ENCODE measurements at regions not wholly inside any gene's neighbourhood (a gene's known extent, or its start where the extent isn't known, plus 50 kb on each side); places are given as distances from the start of the nearest gene placed in this dataset.

DNA sequence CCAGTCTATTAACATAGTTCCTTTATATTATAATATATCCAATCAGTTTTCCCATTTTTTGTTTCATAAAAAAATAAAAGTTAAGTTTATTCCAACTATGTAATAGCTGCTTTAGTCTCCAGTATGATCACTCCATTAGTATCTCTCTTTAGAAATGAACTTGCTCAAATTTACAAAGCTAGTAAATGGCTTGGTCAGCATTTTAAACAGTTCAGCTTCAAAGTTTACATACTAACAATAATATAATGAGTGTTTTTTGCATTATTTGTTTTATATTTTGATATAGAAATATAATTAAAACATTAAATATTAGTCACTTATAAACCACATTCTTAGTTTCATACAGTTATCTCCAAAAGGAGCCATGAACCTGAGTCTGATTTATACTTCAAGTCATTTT is 1073.8 kb downstream of the SLITRK5 start:
- no peaks in the 10 kb centered on the region for H3K4me1 Mint-ChIP-seq (ENCODE audit: unreplicated experiment)
- no peak overlapping the region for H3K4me3 Mint-ChIP-seq (ENCODE audit: unreplicated experiment)
- no peaks in the 10 kb centered on the region for H3K27me3 Mint-ChIP-seq (ENCODE audit: unreplicated experiment)
- no peaks in the 10 kb centered on the region for H3K36me3 Mint-ChIP-seq (ENCODE audit: low read depth, unreplicated experiment)
- H3K27ac Mint-ChIP-seq (ENCODE audit: unreplicated experiment), result no peak overlapping the region
- no peaks in the 10 kb centered on the region for H3K9me3 Mint-ChIP-seq (ENCODE audit: unreplicated experiment)
- no peak for DNase-seq (ENCODE audit: low spot score)
- TF ChIP-seq, protein P1, sequence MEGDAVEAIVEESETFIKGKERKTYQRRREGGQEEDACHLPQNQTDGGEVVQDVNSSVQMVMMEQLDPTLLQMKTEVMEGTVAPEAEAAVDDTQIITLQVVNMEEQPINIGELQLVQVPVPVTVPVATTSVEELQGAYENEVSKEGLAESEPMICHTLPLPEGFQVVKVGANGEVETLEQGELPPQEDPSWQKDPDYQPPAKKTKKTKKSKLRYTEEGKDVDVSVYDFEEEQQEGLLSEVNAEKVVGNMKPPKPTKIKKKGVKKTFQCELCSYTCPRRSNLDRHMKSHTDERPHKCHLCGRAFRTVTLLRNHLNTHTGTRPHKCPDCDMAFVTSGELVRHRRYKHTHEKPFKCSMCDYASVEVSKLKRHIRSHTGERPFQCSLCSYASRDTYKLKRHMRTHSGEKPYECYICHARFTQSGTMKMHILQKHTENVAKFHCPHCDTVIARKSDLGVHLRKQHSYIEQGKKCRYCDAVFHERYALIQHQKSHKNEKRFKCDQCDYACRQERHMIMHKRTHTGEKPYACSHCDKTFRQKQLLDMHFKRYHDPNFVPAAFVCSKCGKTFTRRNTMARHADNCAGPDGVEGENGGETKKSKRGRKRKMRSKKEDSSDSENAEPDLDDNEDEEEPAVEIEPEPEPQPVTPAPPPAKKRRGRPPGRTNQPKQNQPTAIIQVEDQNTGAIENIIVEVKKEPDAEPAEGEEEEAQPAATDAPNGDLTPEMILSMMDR (IDR thresholded peaks at IDR 0.05; ENCODE audit: unreplicated experiment), result no peak

DNA sequence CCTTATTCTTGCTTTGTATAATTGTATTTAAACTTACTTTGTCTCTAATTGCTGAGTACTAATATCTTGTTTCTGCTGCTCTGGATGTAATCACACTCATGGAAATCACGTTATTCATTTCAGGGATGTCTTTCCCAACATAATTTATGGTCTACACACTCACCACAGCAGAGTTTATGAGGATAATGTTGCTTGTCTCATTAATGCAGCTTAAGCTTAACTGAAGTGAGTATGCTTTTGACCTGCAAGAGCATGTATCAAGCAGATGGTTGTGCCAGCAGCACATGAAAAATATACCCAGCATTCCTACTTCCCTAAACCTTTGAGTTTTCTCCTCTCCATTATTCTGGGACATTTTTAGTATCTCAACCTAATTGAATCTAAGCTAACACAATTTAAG is 1080.9 kb downstream of the SLITRK5 start:
- TF ChIP-seq, protein P1 (IDR thresholded peaks at IDR 0.05; ENCODE audit: unreplicated experiment), result no peak
- Mint-ChIP-seq H3K27ac (ENCODE audit: unreplicated experiment) (no peak overlapping the region), H3K4me1 (ENCODE audit: unreplicated experiment) (peaks cover 5% of the 10 kb centered on the region), H3K4me3 (ENCODE audit: unreplicated experiment) (no peak overlapping the region), H3K36me3 (ENCODE audit: low read depth, unreplicated experiment) (no peaks in the 10 kb centered on the region), H3K27me3 (ENCODE audit: unreplicated experiment) (no peaks in the 10 kb centered on the region), H3K9me3 (ENCODE audit: unreplicated experiment) (no peaks in the 10 kb centered on the region)
- DNase-seq (ENCODE audit: low spot score), result no peak

DNA sequence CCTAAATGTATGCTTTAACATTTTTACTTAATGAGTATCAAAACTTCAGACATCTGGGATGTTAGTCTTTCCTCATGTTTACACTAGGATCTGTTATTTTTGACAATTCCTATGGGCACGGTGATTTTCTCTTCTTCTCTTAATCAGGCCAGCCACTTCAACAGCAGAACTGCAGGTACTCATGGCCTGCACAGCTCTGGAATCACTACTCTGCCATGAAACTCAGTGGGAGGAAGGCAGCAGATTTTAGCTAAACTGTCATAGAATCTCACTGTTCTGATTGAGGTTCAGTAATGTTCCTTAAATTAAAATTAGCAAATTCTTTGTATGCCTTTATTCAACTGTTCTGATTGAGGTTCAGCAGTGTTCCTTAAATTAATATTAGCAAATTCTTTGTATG is 1083.0 kb downstream of the SLITRK5 start:
- TF ChIP-seq, protein P1 (IDR thresholded peaks at IDR 0.05; ENCODE audit: unreplicated experiment), result no peak
- Mint-ChIP-seq H3K36me3 (ENCODE audit: low read depth, unreplicated experiment) (no peaks in the 10 kb centered on the region), H3K4me1 (ENCODE audit: unreplicated experiment) (peaks cover 17% of the 10 kb centered on the region), H3K4me3 (ENCODE audit: unreplicated experiment) (no peak overlapping the region), H3K9me3 (ENCODE audit: unreplicated experiment) (no peaks in the 10 kb centered on the region), H3K27ac (ENCODE audit: unreplicated experiment) (no peak overlapping the region), H3K27me3 (ENCODE audit: unreplicated experiment) (no peaks in the 10 kb centered on the region)
- DNase-seq (ENCODE audit: low spot score), result no peak

DNA sequence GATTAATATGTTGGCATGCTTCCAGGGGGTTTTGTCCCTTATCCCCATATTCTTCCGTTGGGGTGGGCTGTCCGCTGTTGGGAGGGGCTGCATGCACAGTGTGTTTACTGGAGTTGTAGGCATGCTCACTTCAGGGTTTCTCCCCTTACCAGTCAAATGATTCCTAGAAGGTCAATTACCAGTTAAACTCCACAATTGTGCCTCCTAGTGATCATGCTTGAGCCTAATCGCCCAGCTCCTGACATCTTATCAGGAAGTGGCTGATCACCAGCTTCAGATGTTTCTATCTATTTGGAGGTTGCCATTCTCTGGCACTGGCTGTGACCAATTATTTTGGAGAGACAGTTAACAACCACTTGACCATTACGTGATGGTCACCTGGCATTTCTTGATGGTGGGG is 1090.0 kb downstream of the SLITRK5 start:
- H3K4me1 Mint-ChIP-seq (ENCODE audit: unreplicated experiment), result peaks cover 20% of the 10 kb centered on the region
- no peaks in the 10 kb centered on the region for H3K36me3 Mint-ChIP-seq (ENCODE audit: low read depth, unreplicated experiment)
- DNase-seq (ENCODE audit: low spot score), result no peak
- TF ChIP-seq, protein P1 (IDR thresholded peaks at IDR 0.05; ENCODE audit: unreplicated experiment), result no peak
- no peaks in the 10 kb centered on the region for H3K27me3 Mint-ChIP-seq (ENCODE audit: unreplicated experiment)
- H3K27ac Mint-ChIP-seq (ENCODE audit: unreplicated experiment), result no peak overlapping the region
- H3K9me3 Mint-ChIP-seq (ENCODE audit: unreplicated experiment), result no peaks in the 10 kb centered on the region
- H3K4me3 Mint-ChIP-seq (ENCODE audit: unreplicated experiment), result no peak overlapping the region

DNA sequence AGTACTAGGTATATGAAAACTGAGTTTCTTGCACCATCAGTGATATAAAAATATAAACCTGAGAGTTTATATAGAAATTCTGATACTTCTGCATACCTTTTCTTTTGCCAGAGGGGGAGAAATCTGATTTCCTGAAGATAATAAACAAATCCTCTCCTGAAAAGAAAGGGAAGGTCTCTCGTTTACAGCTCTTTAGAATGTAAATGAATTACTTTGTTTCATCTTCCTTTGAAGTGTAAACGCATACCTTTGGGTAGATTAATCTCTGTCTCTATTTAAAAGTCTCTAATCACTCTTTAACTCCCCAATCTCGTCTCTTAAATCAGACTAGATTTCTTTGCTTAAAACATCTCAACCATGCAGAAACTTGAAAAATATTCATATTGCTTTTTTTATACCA is 1092.9 kb downstream of the SLITRK5 start:
- no peaks in the 10 kb centered on the region for H3K27me3 Mint-ChIP-seq (ENCODE audit: unreplicated experiment)
- H3K36me3 Mint-ChIP-seq (ENCODE audit: low read depth, unreplicated experiment), result no peaks in the 10 kb centered on the region
- H3K9me3 Mint-ChIP-seq (ENCODE audit: unreplicated experiment), result no peaks in the 10 kb centered on the region
- TF ChIP-seq, protein P1 (IDR thresholded peaks at IDR 0.05; ENCODE audit: unreplicated experiment), result no peak
- peaks cover 3% of the 10 kb centered on the region for H3K4me1 Mint-ChIP-seq (ENCODE audit: unreplicated experiment)
- no peak overlapping the region for H3K4me3 Mint-ChIP-seq (ENCODE audit: unreplicated experiment)
- no peak overlapping the region for H3K27ac Mint-ChIP-seq (ENCODE audit: unreplicated experiment)
- no peak for DNase-seq (ENCODE audit: low spot score)
